CD4-positive, alpha-beta T cell treated with Interleukin-17A for 1 hour (primary cell): ENCODE measurements at regions not wholly inside any gene's neighbourhood (a gene's known extent, or its start where the extent isn't known, plus 50 kb on each side); places are given as distances from the start of the nearest gene placed in this dataset.
"Not testable (repeated sequence)": the region's sequence is repeated elsewhere in the genome, so short reads cannot be mapped to it uniquely, and the experiment has no call there.

Experiments
- DNase-seq: peaks from one replicate; pipeline ENCODE4 v3.0.0-alpha.2; 2020

DNA sequence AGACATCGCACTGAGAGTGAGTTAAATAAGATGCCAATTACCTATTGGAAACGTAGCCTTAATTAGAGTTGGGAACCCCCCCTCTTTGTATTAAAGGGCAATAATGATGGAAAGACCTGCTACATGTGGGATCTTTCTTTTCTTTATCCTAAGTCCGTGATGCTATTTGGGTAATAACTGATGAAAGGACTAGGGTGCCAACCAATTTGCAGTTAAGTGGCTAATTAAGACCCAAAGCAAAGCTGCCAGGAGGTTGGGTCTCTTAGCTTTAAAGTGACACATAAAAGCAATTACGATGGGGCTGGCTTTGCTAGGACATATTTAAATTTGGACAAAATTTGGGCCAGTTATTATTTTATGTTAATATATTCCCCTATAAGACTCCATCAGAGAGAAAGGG is 728.8 kb downstream of the NR2F1-AS1 start:
- no peak for DNase-seq

DNA sequence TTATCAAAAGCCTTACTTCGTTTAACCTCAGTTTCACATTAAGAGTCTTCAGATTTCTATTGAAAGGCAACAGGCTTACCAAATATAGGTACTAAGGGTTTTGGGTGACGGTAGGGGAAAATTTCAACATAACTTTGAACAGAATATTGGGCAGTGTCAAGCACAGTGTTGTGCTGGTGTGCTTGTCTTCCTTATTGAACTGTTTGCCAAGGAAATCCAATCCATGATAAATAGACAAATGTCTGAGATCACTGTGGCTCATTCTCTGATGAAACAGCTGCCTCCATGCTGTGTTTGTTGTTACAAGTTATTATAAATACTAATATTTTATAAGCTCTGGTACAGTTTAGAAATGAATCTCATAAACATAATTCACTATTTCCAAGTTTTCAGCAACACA is 730.1 kb downstream of the NR2F1-AS1 start:
- no peak for DNase-seq

DNA sequence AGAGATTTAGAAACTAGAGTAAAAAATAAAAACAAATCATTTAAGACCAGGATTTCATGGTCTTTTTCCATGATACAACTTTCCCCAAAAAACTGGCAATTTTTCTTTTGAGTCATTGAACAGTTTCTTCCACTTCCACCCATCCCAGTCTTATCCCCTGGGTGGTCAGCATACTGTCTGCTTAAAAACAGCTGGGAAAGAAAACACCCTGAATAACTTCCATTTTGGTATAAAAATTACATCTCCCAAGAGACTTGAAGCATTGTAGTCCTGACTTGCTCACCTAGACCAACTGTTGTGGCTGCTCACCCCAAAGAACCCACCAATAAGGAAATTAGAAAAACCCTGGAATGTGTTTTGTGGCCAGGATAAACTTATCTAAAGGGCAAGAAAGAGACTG is 731.3 kb downstream of the NR2F1-AS1 start:
- DNase-seq, result no peak

DNA sequence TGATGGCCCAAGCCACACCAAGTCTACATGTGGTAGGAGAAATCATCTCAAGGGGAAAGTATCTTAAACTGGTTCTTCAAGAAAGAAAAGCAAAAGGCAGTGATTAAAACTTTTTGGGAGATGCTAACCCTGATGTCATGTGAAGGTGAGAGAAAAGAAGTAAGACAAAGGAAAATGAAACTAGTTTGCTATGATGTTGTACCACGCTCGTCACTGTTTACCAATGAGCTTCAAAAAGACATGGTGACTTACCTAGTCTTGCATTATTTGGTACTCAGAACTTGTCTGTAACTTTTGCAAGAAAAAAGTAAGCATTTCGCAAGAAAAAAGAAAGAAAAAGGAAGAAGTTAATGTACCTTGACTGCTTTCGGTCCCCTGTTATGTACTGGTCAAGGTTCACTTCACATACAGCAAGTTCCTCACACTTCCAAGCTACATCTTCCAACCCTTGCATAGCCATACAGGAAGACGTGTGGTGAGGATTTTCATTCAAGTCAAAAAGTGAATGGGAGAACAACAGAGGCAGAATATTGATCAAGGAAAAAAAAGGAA is 739.3 kb downstream of the NR2F1-AS1 start:
- no peak for DNase-seq

DNA sequence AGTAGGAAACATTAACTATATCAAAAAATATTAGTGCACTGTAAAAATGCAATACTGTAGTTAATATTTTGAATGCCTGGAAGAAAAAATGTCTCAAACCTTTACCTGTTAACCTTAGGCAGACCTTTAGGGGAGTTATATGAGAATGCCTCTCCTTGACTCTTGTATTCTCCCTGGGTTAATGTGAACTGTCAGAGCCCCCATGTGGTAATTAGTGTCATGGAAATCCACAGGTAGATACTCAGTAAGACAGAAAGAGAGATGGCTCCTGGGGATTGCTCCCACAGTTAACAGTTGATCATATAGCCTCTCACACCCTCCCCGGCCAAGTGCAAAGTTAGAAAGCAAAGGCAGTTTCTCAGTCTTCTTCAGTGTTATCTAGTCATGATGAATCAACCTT is 742.8 kb downstream of the NR2F1-AS1 start:
- DNase-seq, result no peak

GRCh38 chr5:92836855-92837755 is 743.9 kb downstream of the NR2F1-AS1 start:
- DNase-seq, result no peak

- no peak for DNase-seq
Observed at GRCh38 chr5:92835712-92836111, 745.3 kb downstream of the NR2F1-AS1 start.

DNA sequence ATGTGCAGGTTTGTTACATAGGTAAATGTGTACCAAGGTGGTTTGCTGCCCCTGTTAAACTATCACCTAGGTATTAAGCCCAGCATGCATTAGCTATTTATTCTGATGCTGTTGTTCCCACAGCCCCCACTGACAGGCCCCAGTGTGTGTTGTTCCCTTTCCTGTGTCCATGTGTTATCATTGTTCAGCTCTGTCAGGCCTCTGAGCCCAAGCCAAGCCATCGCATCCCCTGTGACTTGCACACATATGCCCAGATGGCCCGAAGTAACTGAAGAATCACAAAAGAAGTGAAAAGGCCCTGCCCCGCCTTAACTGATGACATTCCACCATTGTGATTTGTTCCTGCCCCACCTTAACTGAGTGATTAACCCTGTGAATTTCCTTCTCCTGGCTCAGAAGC is 757.5 kb downstream of the NR2F1-AS1 start:
- not testable (repeated sequence) for DNase-seq

DNA sequence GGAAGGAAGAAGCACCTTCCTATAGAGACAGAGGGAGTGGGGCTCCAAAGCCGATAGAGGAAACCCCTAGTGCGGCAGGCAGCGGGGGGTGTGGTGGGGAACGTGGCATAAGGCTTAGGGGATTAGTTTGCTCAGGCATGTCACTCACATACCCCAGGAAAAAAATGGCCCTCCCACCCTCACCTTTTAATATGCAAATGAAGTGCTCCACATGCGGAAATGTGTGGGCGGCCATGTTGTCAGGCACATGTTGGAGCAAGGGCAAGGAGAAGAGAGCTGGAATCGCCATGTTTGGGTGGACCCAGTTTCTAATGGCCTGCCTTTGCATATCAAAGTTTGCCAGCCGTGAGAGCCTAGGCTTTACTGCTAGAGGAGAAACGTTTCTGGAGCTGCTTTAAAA is 758.8 kb downstream of the NR2F1-AS1 start:
- DNase-seq, result no peak

DNA sequence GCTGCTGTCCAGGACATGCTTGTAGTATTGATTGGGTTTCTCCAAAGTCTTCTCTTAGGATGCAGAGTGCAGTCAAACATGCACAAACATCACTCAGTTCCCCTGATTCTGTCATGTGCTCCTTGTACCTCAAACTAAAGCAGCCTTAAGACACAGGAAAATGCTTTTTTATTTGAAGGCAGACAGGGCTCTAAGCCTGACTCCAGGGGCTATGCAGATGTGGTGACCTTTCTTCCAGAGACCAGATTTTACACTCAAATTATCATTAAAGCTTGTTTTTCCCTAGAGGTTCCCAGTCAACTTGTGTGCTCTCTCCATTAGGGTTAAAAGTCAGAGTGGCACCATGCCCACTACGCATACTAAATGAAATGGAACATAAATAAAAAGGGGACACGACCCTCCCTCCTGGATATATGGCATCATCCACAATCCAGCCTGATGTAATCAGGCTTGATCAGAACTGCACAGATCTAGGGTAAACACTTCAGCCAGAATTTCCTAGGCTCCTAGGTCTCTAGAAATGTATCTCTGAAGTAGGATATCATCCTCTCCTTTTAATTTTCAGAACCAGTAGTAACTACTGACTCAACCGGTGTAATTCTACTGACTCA is 771.1 kb downstream of the NR2F1-AS1 start:
- no peak for DNase-seq

GRCh38 chr5:92808474-92808873 is 772.5 kb downstream of the NR2F1-AS1 start:
- DNase-seq, result no peak

GRCh38 chr5:92807085-92807484 is 773.9 kb downstream of the NR2F1-AS1 start:
- no peak for DNase-seq

DNA sequence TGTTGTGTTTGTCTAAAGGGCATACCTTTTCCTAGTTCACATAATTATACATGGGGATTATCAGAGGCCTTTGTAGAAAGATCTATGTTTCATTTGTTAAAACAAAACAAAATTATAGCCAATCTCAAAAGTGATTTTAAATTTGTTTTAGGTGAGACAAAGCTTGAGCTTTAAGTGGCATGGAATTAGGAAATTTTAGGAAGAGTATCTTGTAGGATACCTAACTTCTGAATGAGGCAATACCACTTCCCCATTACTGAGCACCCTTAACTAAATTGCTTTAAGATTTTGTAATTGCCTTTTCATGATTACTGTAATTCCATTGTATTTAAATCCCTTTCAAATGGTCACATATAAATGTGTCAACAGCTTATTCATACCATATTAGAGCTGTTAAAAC is 775.6 kb downstream of the NR2F1-AS1 start:
- DNase-seq, result no peak

DNA sequence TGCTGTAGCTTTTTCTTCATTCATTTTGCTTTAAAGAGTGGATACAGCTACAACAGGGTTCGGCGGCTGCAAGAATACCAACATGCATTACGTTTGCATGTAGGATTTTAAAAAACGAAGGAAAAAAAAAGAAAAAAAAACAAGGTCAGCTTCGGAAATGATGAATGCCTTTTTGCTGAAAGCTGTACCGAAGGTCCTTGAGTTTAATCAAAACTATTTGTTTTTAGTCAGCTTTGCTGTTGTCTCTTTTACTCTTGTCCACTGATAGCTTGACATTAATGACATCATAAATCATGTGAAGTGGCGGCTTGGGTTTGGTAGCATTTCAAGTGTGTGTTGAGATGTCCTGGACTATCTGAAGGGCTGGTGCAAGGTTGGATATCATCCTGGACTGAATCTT is 779.1 kb downstream of the NR2F1-AS1 start:
- no peak for DNase-seq

GRCh38 chr5:92800365-92800764 is 780.7 kb downstream of the NR2F1-AS1 start:
- DNase-seq, result no peak

DNA sequence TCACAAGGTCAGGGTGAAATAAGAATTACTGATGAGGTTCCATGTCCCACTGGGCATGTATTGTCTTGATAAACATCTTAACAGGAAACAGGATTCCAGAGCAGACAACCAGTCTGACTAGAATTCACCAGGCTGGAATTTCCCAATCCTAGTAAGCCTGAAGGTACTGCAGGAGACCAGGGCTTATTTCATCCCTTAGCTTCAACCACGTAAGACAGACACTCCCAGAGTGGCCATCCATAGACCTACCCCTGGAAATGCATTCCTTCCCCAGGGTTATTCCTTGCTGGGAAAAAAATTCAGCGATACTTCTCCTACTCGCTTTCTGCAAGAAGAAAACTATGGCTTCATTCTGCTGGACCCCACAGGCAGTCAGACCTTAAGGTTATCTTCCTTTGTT is 785.4 kb downstream of the NR2F1-AS1 start:
- no peak for DNase-seq

- DNase-seq, result no peak
Observed at GRCh38 chr5:92780057-92780456, 801.0 kb downstream of the NR2F1-AS1 start.

DNA sequence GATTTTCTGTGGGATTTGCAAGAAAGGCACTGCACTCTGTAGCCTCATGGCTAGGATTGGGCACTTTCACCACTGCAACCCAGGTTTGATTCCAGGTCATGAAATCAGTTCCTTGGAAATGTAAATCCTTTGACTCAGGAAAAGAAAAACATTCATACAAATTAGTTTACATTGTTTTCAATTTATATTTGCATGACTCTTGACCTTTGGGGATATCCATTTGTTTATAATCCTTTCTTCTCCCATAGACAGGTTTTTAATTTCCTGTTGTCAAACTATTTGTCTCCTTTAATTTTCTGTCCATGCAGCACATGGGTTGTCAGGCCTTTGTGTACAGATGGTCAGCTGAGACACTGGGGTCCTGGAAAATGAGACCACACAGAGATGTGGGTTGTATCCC is 801.5 kb downstream of the NR2F1-AS1 start:
- DNase-seq, result no peak

- DNase-seq, result no peak
Observed at GRCh38 chr5:92778261-92778660, 802.8 kb downstream of the NR2F1-AS1 start.

DNA sequence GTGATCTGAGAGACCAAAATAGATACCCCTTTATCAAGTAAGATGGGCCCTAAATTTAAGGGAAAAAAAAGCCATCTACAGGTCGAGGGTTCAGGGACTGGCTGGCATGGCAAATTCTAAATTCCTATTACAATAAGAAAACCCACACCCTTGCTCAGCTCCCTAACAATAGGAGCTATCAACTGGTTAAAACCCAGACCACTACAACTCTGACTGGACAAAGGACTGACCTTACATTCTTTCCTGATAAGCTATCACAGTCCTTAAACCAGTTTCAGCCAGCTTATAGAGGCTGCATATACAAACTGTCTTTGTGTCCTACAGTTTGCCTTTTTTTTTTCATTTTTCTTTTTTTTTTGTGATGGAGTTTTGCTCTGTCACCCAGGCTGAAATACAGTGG is 803.6 kb downstream of the NR2F1-AS1 start:
- no peak for DNase-seq

DNA sequence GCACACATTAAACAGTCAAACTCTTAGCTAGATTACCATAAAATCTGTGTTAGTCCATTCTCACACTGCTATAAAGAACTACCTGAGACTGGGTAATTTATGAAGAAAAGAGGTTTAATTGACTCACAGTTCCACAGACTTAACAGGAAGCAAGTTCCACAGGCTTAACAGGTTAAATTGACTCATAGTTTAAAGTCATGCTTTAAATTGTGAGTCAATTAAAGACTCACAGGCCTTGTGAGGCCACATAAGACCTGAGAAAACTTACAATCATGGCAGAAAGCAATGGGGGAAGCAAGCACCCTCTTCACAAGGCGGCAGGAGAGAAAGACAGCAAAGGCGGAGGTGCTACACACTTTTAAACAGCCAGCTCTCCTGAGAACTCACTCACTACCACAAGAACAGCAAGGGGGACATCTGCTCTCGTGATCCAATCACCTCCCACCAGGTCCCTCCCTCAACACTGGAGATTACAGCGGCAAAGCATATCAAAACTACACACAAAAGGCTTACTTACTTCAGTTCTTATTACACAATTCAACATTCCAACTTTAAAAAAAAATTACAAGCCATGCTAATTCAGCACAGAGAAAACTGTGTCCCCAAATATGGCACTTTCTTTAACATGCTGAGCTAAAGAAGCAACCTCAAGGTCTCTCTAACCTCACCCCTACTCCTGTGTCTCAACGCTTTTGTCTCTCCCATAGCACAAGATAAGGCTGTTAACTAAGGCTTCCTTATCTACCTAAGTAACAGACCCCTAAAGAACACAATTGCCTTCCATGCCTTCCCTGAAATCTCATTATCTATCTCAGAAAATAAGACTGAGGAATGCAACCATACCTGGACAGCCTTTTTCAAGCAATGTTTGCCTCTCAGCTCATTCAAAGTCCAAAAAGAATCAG is 805.1 kb downstream of the NR2F1-AS1 start:
- DNase-seq, result no peak

DNA sequence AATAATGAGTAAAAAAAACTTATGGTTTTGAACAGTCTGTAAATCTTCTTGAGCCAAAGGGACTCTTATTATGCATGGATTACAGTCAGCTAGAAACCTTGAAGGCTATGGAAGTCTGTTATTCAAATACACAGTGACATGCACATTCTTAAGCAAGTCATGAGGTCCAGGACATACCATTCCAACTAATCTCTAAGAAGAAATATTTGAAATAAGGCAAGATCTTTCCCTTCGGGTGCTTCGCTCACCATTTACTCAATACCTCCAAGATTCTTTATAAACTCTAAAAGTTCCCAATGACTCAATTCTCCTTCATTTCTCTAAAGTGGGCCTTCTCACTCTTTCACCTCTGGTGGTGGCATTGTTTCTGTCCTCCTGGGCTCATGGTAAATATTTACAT is 811.0 kb downstream of the NR2F1-AS1 start:
- DNase-seq, result no peak

GRCh38 chr5:92761585-92761984 is 819.4 kb downstream of the NR2F1-AS1 start:
- DNase-seq, result no peak
